RWPE2 (cell line): ENCODE measurements at regions not wholly inside any gene's neighbourhood (a gene's known extent, or its start where the extent isn't known, plus 50 kb on each side); places are given as distances from the start of the nearest gene placed in this dataset.

Experiments
- ATAC-seq: fragments of 200-7000 bp; cut with Tn5 transposase; 3 replicates; pipeline ENCODE4 v1.9.1; 2021; ENCODE audit warnings: low read depth
- DNase-seq: peaks from one replicate; pipeline ENCODE4 v3.0.0-alpha.2; 2020; ENCODE audit warnings: low spot score
- H3K27ac ChIP-seq: fragments of 450-650 bp; 2 replicates; pipeline ENCODE4 v1.5.1; 2017; ENCODE audit warnings: mild to moderate bottlenecking; ENCODE audit not compliant: poor library complexity, severe bottlenecking
- H3K27me3 ChIP-seq: fragments of 250-450 bp; sonication (Bioruptor Pico); 2 replicates; pipeline ENCODE4 v1.5.1; 2021; ENCODE audit warnings: mild to moderate bottlenecking, moderate library complexity; ENCODE audit not compliant: insufficient read depth, poor library complexity, severe bottlenecking
- H3K36me3 ChIP-seq: fragments of 250-450 bp; sonication (Bioruptor Pico); 2 replicates; pipeline ENCODE4 v1.5.1; 2020; ENCODE audit warnings: low read depth, mild to moderate bottlenecking, moderate library complexity
- H3K4me1 ChIP-seq: fragments of 250-450 bp; sonication (Bioruptor Pico); 2 replicates; pipeline ENCODE4 v1.5.1; 2021; ENCODE audit warnings: mild to moderate bottlenecking, moderate library complexity; ENCODE audit not compliant: insufficient read depth, poor library complexity, severe bottlenecking
- H3K4me3 ChIP-seq: fragments of 250-450 bp; sonication (Bioruptor Pico); 2 replicates; pipeline ENCODE4 v1.5.1; 2021; ENCODE audit warnings: mild to moderate bottlenecking, moderate library complexity; ENCODE audit not compliant: severe bottlenecking
- H3K9me3 ChIP-seq: fragments of 250-450 bp; sonication (Bioruptor Pico); 2 replicates; pipeline ENCODE4 v1.5.1; 2021; ENCODE audit warnings: mild to moderate bottlenecking, moderate library complexity; ENCODE audit not compliant: severe bottlenecking
- CTCF ChIP-seq: fragments of 450-650 bp; IDR thresholded peaks from one replicate; pipeline ENCODE4 v1.5.1; 2017; ENCODE audit warnings: mild to moderate bottlenecking, moderate library complexity; ENCODE audit not compliant: poor library complexity, severe bottlenecking

DNA sequence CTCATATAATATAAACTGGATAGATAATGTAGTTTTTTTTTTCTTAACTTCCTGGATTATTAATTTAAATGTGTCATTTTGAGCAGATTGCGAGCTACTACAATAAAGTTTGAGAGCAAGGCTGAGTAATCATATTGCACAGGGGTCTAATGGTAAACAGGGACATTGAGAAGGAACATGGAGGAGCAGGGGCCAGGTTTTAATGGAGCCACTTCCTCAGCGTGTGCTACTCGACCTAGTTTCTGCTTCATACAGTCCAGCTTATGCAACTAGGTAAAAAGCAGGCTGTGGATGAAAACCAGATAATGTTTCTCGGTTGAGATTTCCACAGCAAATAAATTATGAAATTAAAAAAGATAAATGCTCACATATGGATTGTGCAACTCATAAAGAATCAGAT lies 1915.7 kb upstream of the CELF4 start:
- H3K4me1 ChIP-seq, result peaks cover 3% of the 10 kb centered on the region
- TF ChIP-seq CTCF, result no peak

GRCh38 chr18:39480494-39481195 lies 1915.0 kb upstream of the CELF4 start:
- DNase-seq, result no peak
- no peaks in the 10 kb centered on the region for H3K36me3 ChIP-seq
- no peaks in the 10 kb centered on the region for H3K9me3 ChIP-seq
- no peak for TF ChIP-seq CTCF
- no peak overlapping the region for H3K27ac ChIP-seq
- no peaks in the 10 kb centered on the region for H3K27me3 ChIP-seq
- peaks cover 3% of the 10 kb centered on the region for H3K4me1 ChIP-seq
- ATAC-seq, result no peak
- no peak overlapping the region for H3K4me3 ChIP-seq

More for the DNA sequence above, 1915.7 kb upstream of the CELF4 start:
- DNase-seq (no peak), ATAC-seq (no peak)
- Histone ChIP-seq H3K9me3 (no peaks in the 10 kb centered on the region), H3K27ac (no peak overlapping the region), H3K4me3 (no peak overlapping the region), H3K36me3 (no peaks in the 10 kb centered on the region), H3K27me3 (no peaks in the 10 kb centered on the region)

- Histone ChIP-seq H3K4me1 (peaks cover 8% of the 10 kb centered on the region), H3K27ac (no peak overlapping the region), H3K9me3 (no peaks in the 10 kb centered on the region), H3K27me3 (no peaks in the 10 kb centered on the region), H3K4me3 (no peak overlapping the region), H3K36me3 (no peaks in the 10 kb centered on the region)
- TF ChIP-seq CTCF, result no peak
- DNase-seq (no peak), ATAC-seq (no peak)
Observed at GRCh38 chr18:39464006-39464405, 1898.4 kb upstream of the CELF4 start.

DNA sequence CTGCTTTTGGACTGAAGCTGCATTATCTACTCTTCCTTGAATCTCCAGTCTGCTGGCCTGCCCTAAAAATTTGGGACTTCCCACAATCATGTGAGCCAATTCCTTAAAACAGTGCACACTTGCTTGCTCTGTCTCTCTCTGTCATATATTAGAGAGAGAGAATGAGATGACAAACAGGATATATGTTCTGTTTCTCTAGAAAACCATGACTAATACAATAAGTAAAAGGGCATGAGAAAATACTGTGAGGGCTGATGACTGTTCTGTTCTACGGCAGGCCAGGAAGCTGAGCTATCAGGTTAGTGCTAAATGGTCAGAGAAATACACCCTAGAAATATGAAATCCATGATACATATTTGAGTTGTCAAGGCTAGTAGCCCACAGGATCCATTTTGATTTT lies 1896.8 kb upstream of the CELF4 start:
- DNase-seq, result no peak
- peaks cover 8% of the 10 kb centered on the region for H3K4me1 ChIP-seq
- no peaks in the 10 kb centered on the region for H3K36me3 ChIP-seq
- H3K9me3 ChIP-seq, result no peaks in the 10 kb centered on the region
- no peak overlapping the region for H3K27ac ChIP-seq
- H3K4me3 ChIP-seq, result no peak overlapping the region
- no peaks in the 10 kb centered on the region for H3K27me3 ChIP-seq
- peak; percentile 93 for ATAC-seq
- TF ChIP-seq CTCF, result no peak

GRCh38 chr18:39460136-39460535 lies 1894.5 kb upstream of the CELF4 start:
- ATAC-seq (no peak), DNase-seq (no peak)
- no peak overlapping the region for H3K27ac ChIP-seq
- no peak overlapping the region for H3K4me3 ChIP-seq
- no peak for TF ChIP-seq CTCF
- H3K27me3 ChIP-seq, result no peaks in the 10 kb centered on the region
- no peaks in the 10 kb centered on the region for H3K9me3 ChIP-seq
- no peaks in the 10 kb centered on the region for H3K36me3 ChIP-seq
- peaks cover 9% of the 10 kb centered on the region for H3K4me1 ChIP-seq
